Neutrophil (primary cell): ENCODE measurements at regions not wholly inside any gene's neighbourhood (a gene's known extent, or its start where the extent isn't known, plus 50 kb on each side); places are given as distances from the start of the nearest gene placed in this dataset.
"Not testable (repeated sequence)": the region's sequence is repeated elsewhere in the genome, so short reads cannot be mapped to it uniquely, and the experiment has no call there.

ENCODE experiments used
- H3K27ac ChIP-seq: fragments of 200-600 bp; sonication (generic); 2 replicates; pipeline ENCODE4 v1.5.1; 2016; ENCODE audit warnings: mild to moderate bottlenecking, moderate library complexity
- H3K27me3 ChIP-seq: fragments of 200-600 bp; sonication (generic); 2 replicates; pipeline ENCODE4 v1.6.0; 2016; ENCODE audit warnings: mild to moderate bottlenecking
- H3K36me3 ChIP-seq: fragments of 200-600 bp; sonication (generic); 2 replicates; pipeline ENCODE4 v1.5.1; 2017
- H3K4me1 ChIP-seq, 2 experiments: fragments of 200-600 bp in 1 of 2; sonication (generic) in 1 of 2; 1 replicate in 1 of 2; 2 replicates in 1 of 2; pipeline versions ENCODE4 v1.5.1 to v1.6.1; 2013 to 2016; ENCODE audit warnings: low read depth in 1 of 2, low read length in 1 of 2, mild to moderate bottlenecking in 1 of 2, moderate library complexity in 1 of 2; ENCODE audit not compliant: control insufficient read depth in 1 of 2, insufficient read depth in 1 of 2
- H3K4me3 ChIP-seq, 2 experiments: fragments of 200-600 bp in 1 of 2; sonication (generic) in 1 of 2; 1 replicate in 1 of 2; 2 replicates in 1 of 2; pipeline ENCODE4 v1.5.1; 2013 to 2016; ENCODE audit warnings: low read depth in 1 of 2, low read length in 1 of 2, mild to moderate bottlenecking in 1 of 2, moderate library complexity in 1 of 2
- H3K9me3 ChIP-seq: fragments of 200-600 bp; sonication (generic); 2 replicates; pipeline ENCODE4 v1.5.1; 2016
- CTCF ChIP-seq: fragments of 200-600 bp; sonication (generic); IDR thresholded peaks from 2 replicates; pipeline ENCODE4 v1.5.1; 2016; ENCODE audit warnings: antibody characterized with exemption

GRCh38 chr21:28851645-28852044 lies 141.0 kb downstream of the LTN1 start:
- no peak overlapping the region for H3K4me3 ChIP-seq
- H3K27me3 ChIP-seq: no peaks in the 10 kb centered on the region
- no peaks in the 10 kb centered on the region for H3K36me3 ChIP-seq
- peaks cover 4% of the 10 kb centered on the region for H3K9me3 ChIP-seq
- H3K27ac ChIP-seq: no peak overlapping the region
- TF ChIP-seq CTCF: no peak
- no peaks in the 10 kb centered on the region for H3K4me1 ChIP-seq

GRCh38 chr21:28839237-28839636 lies 153.4 kb downstream of the LTN1 start:
- not testable (repeated sequence) for H3K9me3 ChIP-seq, H3K27ac ChIP-seq

GRCh38 chr21:28837426-28837825 lies 155.3 kb downstream of the LTN1 start:
- not testable (repeated sequence) for H3K27me3 ChIP-seq, H3K27ac ChIP-seq, H3K4me3 ChIP-seq, H3K36me3 ChIP-seq, H3K9me3 ChIP-seq
- H3K4me1 ChIP-seq: peaks cover 5 to 14% of the 10 kb centered on the region in 2 experiments

More at GRCh38 chr21:28839237-28839636, 153.4 kb downstream of the LTN1 start:
- H3K4me3 ChIP-seq, H3K27me3 ChIP-seq, H3K4me1 ChIP-seq, H3K36me3 ChIP-seq: not testable (repeated sequence)

- not testable (repeated sequence) for H3K27me3 ChIP-seq, H3K27ac ChIP-seq, H3K9me3 ChIP-seq, H3K4me3 ChIP-seq, H3K36me3 ChIP-seq
- H3K4me1 ChIP-seq: peaks cover 13 to 22% of the 10 kb centered on the region in 2 experiments
Observed at GRCh38 chr21:28836588-28836987, 156.1 kb downstream of the LTN1 start.

GRCh38 chr21:28834335-28835238 lies 158.1 kb downstream of the LTN1 start:
- no peak overlapping the region for H3K27ac ChIP-seq
- H3K4me3 ChIP-seq: no peak overlapping the region

GRCh38 chr21:28833609-28834008 lies 159.1 kb downstream of the LTN1 start:
- Histone ChIP-seq H3K4me3 (no peak overlapping the region), H3K9me3 (no peaks in the 10 kb centered on the region), H3K36me3 (no peaks in the 10 kb centered on the region), H3K4me1 (peaks cover 13 to 22% of the 10 kb centered on the region in 2 experiments), H3K27me3 (no peaks in the 10 kb centered on the region), H3K27ac (no peak overlapping the region)
- no peak for TF ChIP-seq CTCF

More at GRCh38 chr21:28834335-28835238, 158.1 kb downstream of the LTN1 start:
- peaks cover 13 to 22% of the 10 kb centered on the region in 2 experiments for H3K4me1 ChIP-seq
- H3K9me3 ChIP-seq: no peaks in the 10 kb centered on the region
- no peak for TF ChIP-seq CTCF
- H3K27me3 ChIP-seq: no peaks in the 10 kb centered on the region
- no peaks in the 10 kb centered on the region for H3K36me3 ChIP-seq

GRCh38 chr21:28833182-28833581 lies 159.5 kb downstream of the LTN1 start:
- Histone ChIP-seq H3K9me3 (no peaks in the 10 kb centered on the region), H3K4me3 (no peak overlapping the region), H3K27ac (no peak overlapping the region), H3K4me1 (peaks cover 13 to 22% of the 10 kb centered on the region in 2 experiments), H3K36me3 (no peaks in the 10 kb centered on the region), H3K27me3 (no peaks in the 10 kb centered on the region)
- TF ChIP-seq CTCF: no peak
